HEK293 (cell line): ENCODE measurements at regions not wholly inside any gene's neighbourhood (a gene's known extent, or its start where the extent isn't known, plus 50 kb on each side); places are given as distances from the start of the nearest gene placed in this dataset.

Experiments used
- GFI1B ChIP-seq: fragments of 450-650 bp; formaldehyde crosslinking; IDR thresholded peaks from 2 replicates; pipeline ENCODE4 v1.5.1; 2016; ENCODE audit warnings: missing biosample characterization, missing genetic modification characterization
- KLF10 ChIP-seq: fragments of 450-650 bp; IDR thresholded peaks from 2 replicates; pipeline ENCODE4 v1.5.1; 2018; ENCODE audit warnings: missing biosample characterization, mild to moderate bottlenecking, missing genetic modification characterization
- ZNF16 ChIP-seq: fragments of 450-650 bp; formaldehyde crosslinking; IDR thresholded peaks from 2 replicates; pipeline ENCODE4 v1.5.1; 2016; ENCODE audit warnings: low read depth, missing biosample characterization, missing genetic modification characterization
- ZNF23 ChIP-seq: fragments of 450-650 bp; formaldehyde crosslinking; IDR thresholded peaks from 2 replicates; pipeline ENCODE4 v1.5.1; 2016; ENCODE audit warnings: missing biosample characterization, missing genetic modification characterization, borderline replicate concordance
- ZNF792 ChIP-seq: fragments of 450-650 bp; formaldehyde crosslinking; IDR thresholded peaks from 2 replicates; pipeline ENCODE4 v1.5.1; 2016; ENCODE audit warnings: missing biosample characterization, missing genetic modification characterization
- TF ChIP-seq, protein P1 (sequence below): fragments of 450-650 bp; formaldehyde crosslinking; IDR thresholded peaks from 2 replicates; pipeline ENCODE4 v1.5.1; 2016; ENCODE audit warnings: missing biosample characterization, missing genetic modification characterization
- TF ChIP-seq, protein P2 (sequence below): fragments of 450-650 bp; formaldehyde crosslinking; IDR thresholded peaks from 2 replicates; pipeline ENCODE4 v1.5.1; 2016; ENCODE audit warnings: missing biosample characterization, missing genetic modification characterization

DNA sequence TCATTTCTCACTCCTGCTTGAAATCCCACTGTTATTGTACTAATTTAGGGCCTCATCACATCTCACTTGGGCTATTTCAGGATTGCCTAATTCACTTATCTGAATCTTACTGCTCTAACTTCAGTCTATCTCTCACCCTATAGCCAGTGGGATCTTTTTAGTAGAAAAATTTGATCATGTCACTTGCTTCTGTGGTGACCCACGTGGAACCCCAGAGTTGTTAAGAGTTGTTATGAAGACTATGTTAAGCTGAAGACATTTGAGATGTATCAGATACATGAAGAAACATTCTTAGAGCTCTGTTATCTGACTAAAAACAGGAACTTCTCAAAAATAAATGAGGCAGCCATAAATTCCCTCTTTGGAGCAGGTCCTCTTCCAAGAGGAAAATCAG, 1375.6 kb upstream of the TENM4 start:
- TF ChIP-seq, protein P1, sequence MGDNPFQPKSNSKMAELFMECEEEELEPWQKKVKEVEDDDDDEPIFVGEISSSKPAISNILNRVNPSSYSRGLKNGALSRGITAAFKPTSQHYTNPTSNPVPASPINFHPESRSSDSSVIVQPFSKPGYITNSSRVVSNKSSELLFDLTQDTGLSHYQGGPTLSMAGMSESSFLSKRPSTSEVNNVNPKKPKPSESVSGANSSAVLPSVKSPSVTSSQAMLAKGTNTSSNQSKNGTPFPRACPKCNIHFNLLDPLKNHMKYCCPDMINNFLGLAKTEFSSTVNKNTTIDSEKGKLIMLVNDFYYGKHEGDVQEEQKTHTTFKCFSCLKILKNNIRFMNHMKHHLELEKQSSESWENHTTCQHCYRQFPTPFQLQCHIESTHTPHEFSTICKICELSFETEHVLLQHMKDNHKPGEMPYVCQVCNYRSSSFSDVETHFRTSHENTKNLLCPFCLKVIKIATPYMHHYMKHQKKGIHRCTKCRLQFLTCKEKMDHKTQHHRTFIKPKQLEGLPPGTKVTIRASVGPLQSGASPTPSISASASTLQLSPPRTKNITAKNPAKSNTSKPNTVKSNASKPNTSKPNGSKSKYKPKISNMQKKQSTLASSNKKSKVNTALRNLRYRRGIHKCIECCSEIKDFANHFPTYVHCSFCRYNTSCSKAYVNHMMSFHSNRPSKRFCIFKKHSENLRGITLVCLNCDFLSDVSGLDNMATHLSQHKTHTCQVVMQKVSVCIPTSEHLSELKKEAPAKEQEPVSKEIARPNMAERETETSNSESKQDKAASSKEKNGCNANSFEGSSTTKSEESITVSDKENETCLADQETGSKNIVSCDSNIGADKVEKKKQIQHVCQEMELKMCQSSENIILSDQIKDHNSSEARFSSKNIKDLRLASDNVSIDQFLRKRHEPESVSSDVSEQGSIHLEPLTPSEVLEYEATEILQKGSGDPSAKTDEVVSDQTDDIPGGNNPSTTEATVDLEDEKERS (tag by site-specific recombination) = no peak
- TF ChIP-seq GFI1B (tag by site-specific recombination) = no peak
- TF ChIP-seq, protein P2, sequence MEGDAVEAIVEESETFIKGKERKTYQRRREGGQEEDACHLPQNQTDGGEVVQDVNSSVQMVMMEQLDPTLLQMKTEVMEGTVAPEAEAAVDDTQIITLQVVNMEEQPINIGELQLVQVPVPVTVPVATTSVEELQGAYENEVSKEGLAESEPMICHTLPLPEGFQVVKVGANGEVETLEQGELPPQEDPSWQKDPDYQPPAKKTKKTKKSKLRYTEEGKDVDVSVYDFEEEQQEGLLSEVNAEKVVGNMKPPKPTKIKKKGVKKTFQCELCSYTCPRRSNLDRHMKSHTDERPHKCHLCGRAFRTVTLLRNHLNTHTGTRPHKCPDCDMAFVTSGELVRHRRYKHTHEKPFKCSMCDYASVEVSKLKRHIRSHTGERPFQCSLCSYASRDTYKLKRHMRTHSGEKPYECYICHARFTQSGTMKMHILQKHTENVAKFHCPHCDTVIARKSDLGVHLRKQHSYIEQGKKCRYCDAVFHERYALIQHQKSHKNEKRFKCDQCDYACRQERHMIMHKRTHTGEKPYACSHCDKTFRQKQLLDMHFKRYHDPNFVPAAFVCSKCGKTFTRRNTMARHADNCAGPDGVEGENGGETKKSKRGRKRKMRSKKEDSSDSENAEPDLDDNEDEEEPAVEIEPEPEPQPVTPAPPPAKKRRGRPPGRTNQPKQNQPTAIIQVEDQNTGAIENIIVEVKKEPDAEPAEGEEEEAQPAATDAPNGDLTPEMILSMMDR (tag by site-specific recombination) = no peak
- TF ChIP-seq KLF10 (tag by site-specific recombination) = no peak
- no peak for TF ChIP-seq ZNF16 (tag by site-specific recombination)
- TF ChIP-seq ZNF792 = no peak
- no peak for TF ChIP-seq ZNF23 (tag by site-specific recombination)
